NOMO-1 (cell line): ENCODE measurements at regions not wholly inside any gene's neighbourhood (a gene's known extent, or its start where the extent isn't known, plus 50 kb on each side); places are given as distances from the start of the nearest gene placed in this dataset.
A peak's percentile ranks its signal among the peaks of the same experiment; 100 is the strongest.

ENCODE experiments used
- DNase-seq, 2 experiments: peaks; one replicate each; lab custom pipeline; 2025; ENCODE audit not compliant: unreplicated experiment in 2 of 2; lab: John Stamatoyannopoulos, UW

DNA sequence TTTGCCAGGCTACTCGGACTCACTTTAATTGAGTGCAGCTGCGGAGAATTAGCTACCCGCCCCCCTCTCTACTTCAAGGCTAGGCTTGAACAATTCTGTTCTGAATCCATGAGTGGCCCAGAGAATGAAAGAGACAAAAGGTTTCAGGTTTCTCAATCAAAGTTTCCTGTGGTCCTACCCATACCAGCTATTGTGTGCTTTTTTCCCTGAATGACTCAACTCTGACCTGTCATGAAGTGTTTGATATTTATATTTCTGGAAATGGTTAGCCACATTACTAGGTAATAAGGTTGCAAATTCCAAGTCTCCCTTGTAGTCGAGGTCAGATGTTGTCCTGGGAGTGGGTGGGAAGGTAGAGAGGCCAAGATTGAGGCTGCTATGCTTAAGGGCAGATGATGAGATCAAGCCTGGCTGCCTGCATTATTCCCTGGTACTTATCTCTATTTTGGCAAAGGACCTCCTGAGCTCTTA lies 392.7 kb upstream of the TBL1XR1 start:
- DNase-seq: peak in 1 of 2 experiments; percentile 48

DNA sequence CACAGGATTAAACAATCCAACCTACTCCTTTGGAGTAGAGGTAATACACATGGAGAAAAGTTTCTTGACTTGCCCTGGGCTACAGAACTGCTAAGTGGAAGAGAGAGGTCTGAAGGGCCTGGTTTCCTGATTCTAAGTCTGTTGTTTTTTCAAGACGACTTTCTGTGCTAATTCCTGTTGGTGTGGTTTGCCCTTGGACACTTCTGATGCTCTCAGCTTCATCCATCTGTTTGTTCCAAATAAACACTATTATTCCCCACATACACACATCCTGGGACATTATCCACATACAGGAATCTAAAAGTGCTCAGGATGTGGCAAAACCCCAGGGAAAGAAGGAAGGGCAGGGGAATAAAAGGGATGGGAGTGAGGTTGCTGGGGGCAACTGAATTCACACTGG lies 393.5 kb upstream of the TBL1XR1 start:
- DNase-seq: no peak

DNA sequence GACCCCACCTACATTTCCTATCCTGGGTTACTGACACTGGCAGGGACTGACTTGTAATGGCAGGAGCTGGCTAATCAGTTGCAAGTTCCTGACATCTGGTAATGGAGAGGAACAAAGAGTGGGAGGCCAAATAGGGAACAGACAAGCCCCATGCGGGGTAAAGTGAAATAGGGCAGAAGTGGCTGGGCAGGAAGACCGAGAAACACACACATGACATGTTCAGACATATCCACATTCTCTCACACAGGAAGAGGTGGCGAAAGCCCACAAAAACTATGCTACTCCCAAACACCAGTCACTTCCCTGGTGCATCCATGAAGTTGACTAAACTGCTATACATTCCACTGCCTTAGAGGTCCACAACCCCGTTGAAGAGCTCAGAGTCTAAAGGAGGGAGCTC lies 394.1 kb upstream of the TBL1XR1 start:
- DNase-seq: peak; percentile 27 to 51

DNA sequence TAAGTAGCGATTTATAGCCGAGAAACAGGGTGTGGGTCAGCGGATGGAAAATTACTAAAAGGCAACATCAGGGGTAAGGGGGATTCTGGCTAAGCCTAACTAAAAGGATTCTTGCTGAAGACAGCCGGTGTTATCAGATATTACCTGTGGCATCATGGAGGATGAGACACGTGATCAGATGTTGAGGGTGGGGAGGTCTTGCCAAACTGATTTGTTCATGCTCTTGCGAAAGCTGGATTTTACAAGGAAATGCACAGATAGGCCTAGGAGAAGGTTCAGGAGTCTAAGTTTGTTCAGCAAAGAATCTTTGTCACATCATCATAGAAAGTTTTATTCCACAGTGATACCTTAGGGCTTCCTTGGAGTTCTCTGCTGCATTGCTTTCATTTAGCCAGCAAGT lies 396.8 kb upstream of the TBL1XR1 start:
- DNase-seq: no peak

DNA sequence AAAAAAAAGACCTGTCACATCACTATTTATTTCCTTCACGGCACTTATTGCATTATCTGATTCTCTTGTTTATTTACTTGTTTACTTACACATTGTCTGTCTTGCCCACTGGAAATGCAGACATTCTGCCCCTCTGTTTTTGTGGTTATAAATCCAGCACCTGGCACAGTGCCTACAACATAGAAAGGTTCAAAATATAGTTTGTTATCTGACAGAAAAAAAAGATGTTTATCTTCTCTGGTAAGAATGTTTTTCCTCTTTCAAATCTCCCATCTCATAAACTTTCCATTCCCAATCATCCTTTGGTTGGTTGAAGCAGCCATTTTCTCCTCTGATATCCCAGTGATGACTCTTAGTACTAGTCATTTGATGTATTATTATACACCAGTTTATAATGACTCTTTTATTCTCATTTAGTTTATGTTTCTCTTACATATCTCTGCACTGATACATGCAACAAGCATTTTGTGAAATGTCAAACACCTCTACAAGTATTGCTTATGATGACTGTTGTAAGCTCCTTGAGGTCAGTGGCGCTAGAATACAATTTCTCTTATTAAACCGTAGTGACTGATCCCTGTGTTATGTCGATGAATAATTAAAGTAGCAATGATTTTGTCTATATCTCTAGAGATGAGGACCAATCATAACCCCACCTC lies 398.4 kb upstream of the TBL1XR1 start:
- no peak for DNase-seq

DNA sequence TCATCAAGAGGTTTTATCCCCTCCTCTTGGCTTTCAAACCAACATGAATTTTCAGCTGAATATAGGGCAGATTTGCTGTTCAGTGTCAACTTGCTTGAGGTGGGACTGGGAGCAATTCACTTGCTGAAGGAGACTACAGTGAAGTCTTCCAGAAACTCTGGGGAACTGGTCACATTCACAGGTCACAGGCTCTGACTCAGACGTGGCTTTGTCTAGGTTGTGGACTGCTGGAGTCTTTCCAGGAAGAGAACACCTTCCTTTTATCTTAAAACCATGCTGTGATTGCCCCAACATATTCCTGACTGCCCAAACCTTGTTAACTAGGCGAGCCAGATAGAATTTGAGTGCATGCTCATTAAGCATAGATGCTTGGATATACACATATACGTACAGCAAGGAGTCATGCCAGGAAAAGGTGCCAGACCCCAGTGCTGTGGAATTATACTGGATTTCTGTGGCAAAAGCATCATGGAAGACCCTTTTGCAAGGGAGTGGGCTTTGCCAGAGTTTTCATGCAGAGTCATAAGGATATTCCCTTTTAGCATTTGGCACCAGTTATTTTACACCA lies 399.1 kb upstream of the TBL1XR1 start:
- no peak for DNase-seq

DNA sequence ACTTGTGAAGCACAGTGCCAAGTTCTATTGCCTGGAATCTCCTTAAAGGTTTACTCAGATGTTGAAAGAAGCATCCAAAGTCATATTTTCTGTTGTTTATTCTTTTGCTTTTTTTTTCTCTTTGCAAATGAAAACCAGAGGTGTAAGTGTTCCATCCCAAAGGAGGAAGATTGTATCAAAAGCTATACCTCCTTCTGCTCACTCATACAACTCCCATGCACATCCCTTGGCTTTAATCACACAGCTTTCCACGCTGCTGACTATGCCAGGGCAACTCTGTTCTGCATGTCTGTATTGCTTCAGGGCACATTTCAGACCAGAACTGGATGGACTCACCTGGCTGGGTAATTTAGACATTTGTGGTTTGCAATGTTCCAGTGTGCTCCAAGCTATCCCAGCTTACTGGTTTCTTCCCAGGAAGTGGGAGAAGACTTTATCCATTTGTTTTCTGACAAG lies 399.6 kb upstream of the TBL1XR1 start:
- no peak for DNase-seq

DNA sequence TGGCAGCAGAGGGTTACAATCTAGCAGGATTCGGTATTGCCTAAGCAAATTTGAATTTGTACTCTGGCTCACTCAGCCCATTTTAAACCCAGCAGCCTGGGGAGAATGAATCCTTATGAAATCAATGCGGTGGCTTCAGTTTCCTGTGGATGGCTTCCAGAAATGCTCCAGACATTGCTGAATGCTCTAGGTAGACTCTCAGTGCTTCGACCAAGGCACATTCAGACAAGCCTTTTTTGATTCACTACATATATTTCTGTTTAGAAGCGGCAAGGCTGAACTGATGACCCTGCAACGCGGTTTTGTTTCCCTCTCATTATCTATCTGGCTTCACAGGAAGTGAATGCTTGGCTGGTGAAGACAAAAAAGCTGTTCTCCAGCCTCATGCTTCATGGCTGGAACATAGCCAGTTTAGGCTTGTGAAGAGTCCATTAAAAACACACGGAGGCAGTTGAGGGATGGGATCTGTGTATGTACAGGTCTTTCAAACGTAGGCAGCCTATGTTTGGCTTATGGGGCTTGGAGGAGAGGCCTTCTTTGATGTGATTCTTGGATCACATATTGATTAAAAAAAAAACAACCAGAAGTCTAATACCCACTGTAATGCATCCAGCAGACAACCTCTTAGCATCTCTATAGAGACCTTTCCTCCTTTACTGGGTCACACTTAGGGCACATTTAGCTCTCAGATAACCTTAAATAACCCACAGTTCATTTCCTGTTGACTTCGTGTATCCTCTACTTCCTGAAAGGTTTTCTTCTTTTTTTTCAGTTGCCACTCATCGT lies 400.2 kb upstream of the TBL1XR1 start:
- peak; percentile 37 to 72 for DNase-seq

DNA sequence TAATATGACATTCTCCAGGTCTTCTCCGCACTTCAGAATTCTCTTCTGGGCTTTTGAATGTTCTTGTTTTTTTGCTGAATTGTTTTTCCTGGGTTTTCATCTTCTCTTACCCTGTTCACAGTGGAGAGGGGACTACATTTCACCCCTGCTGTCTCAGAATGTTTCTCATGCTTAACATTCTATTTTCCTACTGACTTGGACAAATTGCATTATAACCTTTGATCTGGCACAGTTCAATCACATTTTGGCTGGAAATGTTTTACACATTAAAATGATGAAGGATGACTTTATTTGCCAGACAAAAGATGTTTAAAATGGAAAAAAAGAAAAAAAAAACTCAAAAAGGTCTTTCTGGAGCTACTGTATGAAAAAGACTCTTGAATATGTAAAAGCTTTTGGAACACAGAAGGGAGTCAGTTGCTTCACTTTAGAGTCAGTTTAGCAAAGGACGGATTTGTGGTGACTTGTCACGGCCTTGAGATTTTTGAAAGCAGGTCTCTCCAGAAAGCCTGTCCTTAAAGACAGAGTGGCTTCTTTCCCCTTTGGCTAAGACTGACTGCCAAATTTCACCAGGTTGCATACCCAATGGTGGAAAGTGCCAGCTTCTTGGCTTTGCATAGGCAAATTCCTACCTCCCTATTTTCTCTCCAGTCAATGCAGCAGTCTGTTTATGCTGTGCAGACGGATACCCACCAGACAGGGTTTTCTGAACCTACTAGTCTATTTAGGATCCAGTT lies 401.0 kb upstream of the TBL1XR1 start:
- no peak for DNase-seq

DNA sequence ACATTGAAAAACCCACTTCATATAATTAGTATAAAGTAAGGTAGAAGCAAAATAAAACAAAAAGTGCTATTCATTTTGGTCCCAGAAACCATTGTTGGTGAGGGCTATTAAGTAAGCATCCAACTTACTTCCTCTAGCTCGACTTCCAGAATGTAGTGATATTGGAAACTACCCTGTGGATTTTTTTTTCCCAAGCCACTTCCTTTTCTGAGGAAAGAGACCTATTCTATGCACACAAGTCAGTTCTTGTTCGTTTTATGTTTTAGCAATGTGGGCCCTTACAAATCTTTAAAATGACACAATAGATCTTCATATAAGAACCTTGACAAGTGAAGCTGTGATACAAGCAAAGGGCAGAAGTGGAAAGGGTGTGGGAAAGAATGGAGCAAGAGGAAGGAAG lies 402.0 kb upstream of the TBL1XR1 start:
- no peak for DNase-seq

DNA sequence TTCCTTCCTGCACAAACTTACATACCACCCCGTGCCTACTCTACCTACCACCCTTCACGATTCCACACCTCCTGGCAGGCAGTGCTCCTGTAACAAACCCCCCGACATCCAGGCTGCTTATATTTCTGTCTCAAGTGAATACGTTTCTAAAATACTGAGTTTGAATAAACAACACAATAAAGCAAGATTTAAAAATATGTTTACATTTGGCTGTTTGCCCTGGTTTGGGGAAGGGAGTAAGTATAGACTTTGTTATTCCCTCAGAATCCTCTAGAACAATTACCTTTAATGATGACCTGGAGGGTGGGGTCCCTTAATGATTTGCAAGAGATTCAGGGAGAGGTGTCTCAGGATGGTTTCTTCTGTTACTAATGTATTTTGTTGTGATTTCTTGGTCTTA lies 402.6 kb upstream of the TBL1XR1 start:
- DNase-seq: no peak

DNA sequence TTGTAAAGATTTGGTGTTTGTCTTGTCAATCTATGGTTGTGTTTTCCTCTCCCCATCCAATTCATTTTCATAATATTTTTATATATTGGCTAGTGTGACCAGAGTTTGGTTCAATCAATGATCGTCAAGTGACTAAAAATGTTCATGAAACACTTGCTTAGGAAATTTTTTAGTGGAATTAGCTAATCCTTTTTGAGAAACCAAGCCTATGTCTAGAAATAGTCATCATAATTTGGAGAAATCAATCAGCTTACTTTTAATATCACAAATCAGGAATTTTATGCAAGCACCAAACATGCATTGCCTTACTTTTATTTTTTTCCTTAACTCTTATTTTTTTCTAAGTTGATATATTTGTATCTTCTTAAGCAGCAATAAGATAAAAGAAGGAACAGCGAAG lies 403.1 kb upstream of the TBL1XR1 start:
- no peak for DNase-seq

DNA sequence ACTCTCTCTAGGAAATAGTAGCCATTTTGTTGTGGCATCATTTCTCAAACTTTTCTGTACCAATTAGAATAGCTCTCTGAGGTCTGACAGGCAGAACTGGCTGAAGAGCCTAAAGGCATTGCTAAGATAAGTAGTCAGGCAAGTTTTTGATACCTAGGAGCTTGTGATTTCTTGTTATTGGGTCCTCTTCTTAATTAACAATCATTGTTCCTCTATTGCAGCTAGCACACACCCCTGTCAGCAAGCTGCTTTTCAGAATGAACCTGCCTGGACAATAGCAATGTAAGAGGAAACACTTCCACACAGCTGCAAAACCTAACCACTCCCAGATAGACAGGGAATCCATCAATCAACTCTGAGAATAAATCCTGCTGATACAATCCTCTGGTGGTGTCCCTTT lies 403.9 kb upstream of the TBL1XR1 start:
- DNase-seq: no peak

DNA sequence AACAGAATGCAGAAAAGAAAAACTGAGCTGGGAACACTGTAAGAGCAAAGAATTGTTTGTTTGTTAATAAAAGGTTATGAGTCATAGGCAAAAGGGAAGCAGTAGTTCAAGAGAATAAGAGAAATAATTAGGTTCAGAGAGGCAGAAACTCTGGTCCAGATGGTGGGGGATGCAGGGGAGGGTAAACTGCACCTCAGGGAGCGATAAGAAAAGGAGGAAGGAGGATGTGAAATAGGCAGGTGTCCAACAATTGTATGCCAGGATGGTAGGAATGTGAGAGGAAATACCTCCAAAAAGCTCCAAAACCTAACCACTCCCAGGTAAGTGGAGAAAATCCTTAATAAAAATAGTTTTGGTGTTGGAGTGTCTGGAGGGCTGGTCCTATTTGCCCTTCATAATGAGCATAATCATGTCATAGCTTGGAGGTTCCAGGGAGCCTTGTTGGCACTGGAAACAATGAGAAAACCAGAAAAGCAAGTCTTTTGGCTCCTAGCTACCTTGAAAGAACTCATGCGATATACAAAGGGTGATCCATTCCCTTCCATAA lies 405.4 kb upstream of the TBL1XR1 start:
- DNase-seq: peak in 1 of 2 experiments; percentile 65

DNA sequence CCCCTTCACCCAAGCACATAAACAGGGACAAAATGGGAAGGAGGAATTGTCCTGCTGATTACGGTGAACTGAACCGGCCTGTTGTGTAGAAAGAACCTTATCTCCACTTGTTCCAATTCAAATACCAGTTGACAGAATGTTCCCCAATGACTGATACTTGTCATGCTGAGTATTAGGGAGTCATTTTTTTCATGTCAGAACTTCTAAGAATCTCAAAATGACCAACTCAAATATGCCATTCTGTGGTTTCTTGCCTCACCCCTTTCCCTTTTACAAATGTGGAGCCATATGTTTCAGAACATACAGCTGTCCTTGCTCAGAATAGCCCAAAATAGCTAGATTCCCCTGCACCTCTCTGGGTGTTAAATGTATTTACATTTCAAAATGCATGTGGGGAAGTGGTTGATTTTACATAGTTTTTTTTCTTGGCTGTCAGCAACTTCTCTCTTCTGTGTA lies 405.9 kb upstream of the TBL1XR1 start:
- peak; percentile 76 to 88 for DNase-seq

DNA sequence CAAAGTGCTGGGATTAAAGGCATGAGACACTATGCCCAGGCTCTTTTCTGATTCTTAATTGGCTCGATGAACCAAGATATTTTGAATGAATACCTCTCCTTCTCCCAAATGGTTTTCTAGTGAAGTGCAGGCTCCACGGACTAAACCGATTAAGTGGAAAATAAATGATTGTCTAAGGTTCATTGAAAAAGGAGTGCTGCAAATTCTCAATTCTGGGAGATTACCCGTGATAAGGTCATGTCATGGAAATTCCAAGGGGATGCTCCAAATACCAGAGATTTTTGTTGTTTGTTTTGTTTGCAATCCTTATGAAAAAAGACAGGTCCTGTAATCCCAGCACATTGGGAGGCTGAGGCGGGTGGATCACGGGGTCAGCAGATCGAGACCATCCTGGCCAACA lies 406.9 kb upstream of the TBL1XR1 start:
- no peak for DNase-seq

DNA sequence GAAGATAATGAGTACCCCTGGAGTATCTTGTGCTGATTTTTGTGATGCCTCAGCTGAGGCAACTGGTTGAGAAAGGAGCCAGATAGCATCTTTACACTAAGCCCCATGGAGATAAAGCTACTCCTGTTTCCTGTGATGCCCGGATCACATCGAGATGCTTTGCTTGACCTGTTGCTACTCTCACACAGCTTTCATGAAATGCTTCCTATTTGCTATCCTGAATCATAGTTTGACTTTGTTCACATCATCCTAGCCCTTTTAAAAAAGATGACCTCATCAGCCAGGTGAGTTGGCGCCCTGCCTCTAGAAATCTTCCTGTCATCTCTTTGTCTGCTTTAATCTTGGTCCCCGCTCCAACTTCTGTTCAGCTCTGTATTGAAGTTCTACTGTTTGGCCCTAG lies 409.6 kb upstream of the TBL1XR1 start:
- DNase-seq: no peak

DNA sequence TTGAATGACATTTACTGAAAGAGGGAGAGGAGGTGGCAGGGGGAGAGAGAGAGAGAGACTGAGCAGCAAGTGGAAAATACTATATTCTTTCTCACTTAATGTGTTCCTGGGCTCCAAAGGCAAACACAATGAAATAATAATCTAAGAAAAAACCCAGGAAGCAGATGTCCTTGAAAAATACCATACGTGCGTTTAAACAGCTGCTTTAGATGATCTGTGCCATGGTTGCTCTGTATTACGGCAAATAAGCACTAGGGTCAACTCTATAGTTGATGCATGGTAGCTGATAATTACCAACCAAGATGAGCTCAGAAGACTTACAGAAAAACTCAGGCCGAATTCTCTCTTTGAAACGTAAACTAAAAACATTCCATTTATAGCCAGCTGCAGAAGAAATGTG lies 410.3 kb upstream of the TBL1XR1 start:
- DNase-seq: no peak

DNA sequence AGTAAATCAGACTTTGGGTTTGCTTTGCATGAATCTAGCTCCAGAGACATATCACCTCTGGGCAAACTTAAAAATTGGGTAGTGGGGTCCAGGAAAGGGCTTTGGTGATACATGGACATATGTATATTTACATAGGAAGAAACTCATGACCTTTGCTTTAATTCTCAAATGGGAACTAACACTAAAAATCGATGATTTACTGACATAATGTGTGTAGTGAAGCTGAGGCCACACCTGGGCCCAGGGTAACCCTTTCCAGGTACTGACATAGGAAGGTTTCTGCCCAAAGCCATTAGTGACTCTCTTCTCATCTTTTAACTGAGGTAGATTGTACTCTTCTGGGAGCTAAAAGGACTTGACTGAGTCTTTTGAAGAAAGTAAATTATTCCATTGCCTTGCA lies 411.2 kb upstream of the TBL1XR1 start:
- DNase-seq: no peak

DNA sequence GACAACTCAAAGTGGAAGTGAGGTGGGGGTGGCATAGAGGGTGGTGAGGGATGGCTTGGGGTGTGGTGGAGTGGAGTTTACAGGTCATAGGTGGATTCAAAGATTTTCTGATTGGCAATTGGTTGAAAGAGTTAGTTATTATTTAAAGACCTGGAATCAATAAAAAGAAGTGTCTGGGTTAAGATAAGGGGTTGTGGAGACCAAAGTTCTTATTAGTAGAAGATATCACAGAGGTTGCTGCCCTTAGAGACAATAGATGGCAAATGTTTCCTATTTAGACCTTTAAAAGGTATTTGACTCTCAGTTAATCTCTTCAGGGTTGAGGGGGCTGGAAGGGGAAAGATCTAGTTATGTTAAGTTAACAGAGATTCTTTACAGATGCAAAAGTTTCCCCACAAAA lies 412.3 kb upstream of the TBL1XR1 start:
- DNase-seq: no peak

DNA sequence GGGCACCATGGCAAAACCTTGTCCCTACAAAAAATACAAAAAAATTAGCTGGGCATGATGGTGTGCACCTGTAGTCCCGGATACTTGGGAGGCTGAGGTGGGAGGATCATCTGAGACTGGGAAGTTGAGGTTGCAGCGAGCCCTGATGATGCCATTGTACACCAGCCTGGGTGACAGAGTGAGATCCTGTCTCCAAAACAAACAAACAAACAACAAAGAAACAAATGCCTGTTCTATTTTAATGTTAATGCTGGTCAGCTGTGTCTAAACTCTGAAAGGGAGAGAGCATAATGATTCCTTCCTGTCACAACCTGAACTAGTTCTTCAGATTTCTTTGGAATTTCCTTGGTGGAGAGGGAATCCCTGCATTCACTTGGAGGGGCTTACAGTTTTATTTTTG lies 413.0 kb upstream of the TBL1XR1 start:
- DNase-seq: no peak
